ENCODE measurements at regions not wholly inside any gene's neighbourhood (a gene's known extent, or its start where the extent isn't known, plus 50 kb on each side); places are given as distances from the start of the nearest gene placed in this dataset.

DNA sequence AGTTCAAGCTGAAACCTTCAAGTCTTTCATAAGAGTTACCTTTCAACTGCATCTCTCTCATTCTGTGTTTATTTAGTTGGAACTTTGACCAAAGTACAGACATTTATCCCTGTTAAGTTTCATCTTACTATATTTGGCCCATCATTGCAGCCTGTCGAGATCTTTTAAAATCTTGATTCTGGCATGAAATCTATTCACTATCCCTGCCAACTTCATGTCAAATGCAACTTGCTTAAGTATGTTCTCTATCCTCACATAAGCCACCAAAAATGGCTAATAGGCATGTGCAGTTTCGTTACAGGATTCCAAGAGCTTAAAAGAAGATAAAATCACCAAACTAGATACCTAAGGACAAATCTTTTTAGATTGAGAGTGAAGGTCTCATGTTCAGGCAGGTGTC is 117.5 kb upstream of the KCNQ5 start:
- in situ Hi-C loops (cut with MboI; ENCODE audit: low pct_unique_long_range_greater_than_20kb in 2 of 9, low sequenced_read_pairs in 9 of 9, unreplicated experiment in 9 of 9): no loop called here
- WGBS, 10 experiments: 0 to 85% (median 57%) methylated on average over 1 to 2 of the region's 2 CpGs; no CpG with 5 or more reads in 1 of the 10 experiments
- H3K4me3 ChIP-seq: no peak overlapping the region
- H3K27ac ChIP-seq: no peak overlapping the region
- ATAC-seq (replicated peaks in 6 of 8): no peak
- H3K4me1 ChIP-seq (replicated peaks in 1 of 2): no peaks in the 10 kb centered on the region

DNA sequence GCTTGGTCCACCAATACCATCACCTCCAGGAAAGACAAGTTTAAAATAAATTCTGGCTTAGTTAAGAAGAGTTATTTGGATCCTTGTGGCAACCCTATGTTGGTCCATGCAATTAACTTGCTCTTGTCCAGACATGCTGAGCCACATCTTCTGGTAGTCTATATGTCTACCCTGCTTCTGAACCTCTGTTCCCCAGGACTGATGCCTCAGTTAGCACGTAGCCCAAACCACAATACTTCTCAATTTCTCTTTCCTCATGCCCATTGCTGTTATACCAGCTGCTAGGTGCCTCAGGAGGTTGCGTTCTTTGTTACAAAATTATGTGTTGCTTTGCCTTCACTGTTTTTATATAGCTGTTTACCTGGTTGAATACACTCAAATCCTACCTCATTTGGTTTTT is 116.4 kb upstream of the KCNQ5 start:
- no peak overlapping the region for H3K27ac ChIP-seq
- WGBS, 10 experiments: 0 to 100% (median 38%) methylated on average over 1 to 2 of the region's 2 CpGs; no CpG with 5 or more reads in 1 of the 10 experiments
- ATAC-seq (replicated peaks in 6 of 8): no peak
- in situ Hi-C loops (cut with MboI; ENCODE audit: low pct_unique_long_range_greater_than_20kb in 2 of 9, low sequenced_read_pairs in 9 of 9, unreplicated experiment in 9 of 9): no loop called here
- no peak overlapping the region for H3K4me3 ChIP-seq
- H3K4me1 ChIP-seq (replicated peaks in 1 of 2): no peaks in the 10 kb centered on the region

DNA sequence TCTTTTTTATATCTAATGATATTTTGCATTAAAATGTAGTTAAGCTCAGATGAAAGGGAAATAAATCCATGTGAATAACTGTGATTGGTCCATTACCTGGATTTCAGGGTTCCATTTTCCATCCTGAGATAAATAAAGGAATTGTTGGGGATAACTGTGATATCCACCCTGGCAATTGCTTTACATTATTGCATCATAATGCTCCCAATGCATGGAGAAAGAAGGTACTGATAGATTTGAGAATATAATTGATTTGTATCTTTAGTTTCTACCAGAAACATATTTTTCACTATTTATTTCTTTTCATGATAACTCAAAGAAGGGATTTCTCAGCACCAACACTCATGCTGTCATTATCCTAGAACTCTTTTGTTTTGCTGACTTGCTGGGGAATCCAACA is 102.0 kb upstream of the KCNQ5 start:
- H3K4me1 ChIP-seq (replicated peaks in 1 of 2): no peaks in the 10 kb centered on the region
- no peak for ATAC-seq (replicated peaks in 6 of 8)
- H3K27ac ChIP-seq: no peak overlapping the region
- H3K4me3 ChIP-seq: no peak overlapping the region
- in situ Hi-C loops (cut with MboI; ENCODE audit: low pct_unique_long_range_greater_than_20kb in 2 of 9, low sequenced_read_pairs in 9 of 9, unreplicated experiment in 9 of 9): no loop called here

DNA sequence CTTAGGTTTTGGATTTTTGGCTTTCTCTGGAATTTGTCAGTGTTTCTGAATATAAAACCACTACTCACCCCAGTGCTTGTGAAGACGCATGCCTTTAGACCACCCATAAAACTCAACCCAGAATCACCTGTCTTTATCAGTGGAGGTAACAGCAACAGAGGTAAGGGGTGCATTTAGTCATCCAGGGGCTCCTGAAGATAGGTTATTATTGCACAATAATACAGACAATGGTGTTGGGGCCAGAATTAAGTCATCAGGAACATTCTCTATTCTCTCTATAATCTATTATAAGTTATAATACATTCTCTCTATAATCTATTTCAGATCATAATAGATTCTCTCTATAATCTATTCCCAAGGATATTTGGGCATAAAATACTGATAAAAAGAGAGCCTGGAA is 100.2 kb upstream of the KCNQ5 start:
- H3K4me3 ChIP-seq: no peak overlapping the region
- ATAC-seq (replicated peaks in 6 of 8): no peak
- H3K27ac ChIP-seq: no peak overlapping the region
- whole genome bisulfite sequencing, 10 experiments: 83 to 100% (median 100%) methylated on average over 1 of the region's 1 CpG; no CpG with 5 or more reads in 5 of the 10 experiments
- H3K4me1 ChIP-seq (replicated peaks in 1 of 2): no peaks in the 10 kb centered on the region
- in situ Hi-C loops (cut with MboI; ENCODE audit: low pct_unique_long_range_greater_than_20kb in 2 of 9, low sequenced_read_pairs in 9 of 9, unreplicated experiment in 9 of 9): no loop called here

DNA sequence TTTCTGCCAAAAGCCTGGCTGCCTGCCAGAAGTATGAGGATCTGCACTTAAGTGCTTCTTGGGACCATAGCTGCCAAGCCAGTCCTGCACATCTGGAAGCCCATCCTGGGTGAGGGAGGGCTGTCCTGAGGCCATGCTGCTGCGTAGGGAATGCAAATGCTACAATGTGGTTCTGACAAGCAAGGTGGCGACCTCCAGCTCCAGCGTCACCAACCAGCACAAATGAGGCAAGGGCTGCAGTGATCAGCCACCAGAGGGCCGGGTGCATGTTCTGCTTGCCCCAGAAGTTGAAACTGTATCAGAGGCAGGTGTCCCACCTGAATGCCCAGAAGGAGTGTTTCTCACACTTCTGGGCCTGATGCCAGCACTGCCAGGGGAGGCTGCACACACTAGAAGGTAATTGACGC is 99.1 kb upstream of the KCNQ5 start:
- Histone ChIP-seq H3K27ac (no peak overlapping the region), H3K4me1 (replicated peaks in 1 of 2) (no peaks in the 10 kb centered on the region), H3K4me3 (no peak overlapping the region)
- in situ Hi-C loops (cut with MboI; ENCODE audit: low pct_unique_long_range_greater_than_20kb in 2 of 9, low sequenced_read_pairs in 9 of 9, unreplicated experiment in 9 of 9): no loop called here
- WGBS, 10 experiments: 60 to 100% (median 83%) methylated on average over 1 to 4 of the region's 5 CpGs; no CpG with 5 or more reads in 5 of the 10 experiments
- ATAC-seq (replicated peaks in 6 of 8): peak in 1 of 8 experiments; percentile 43

DNA sequence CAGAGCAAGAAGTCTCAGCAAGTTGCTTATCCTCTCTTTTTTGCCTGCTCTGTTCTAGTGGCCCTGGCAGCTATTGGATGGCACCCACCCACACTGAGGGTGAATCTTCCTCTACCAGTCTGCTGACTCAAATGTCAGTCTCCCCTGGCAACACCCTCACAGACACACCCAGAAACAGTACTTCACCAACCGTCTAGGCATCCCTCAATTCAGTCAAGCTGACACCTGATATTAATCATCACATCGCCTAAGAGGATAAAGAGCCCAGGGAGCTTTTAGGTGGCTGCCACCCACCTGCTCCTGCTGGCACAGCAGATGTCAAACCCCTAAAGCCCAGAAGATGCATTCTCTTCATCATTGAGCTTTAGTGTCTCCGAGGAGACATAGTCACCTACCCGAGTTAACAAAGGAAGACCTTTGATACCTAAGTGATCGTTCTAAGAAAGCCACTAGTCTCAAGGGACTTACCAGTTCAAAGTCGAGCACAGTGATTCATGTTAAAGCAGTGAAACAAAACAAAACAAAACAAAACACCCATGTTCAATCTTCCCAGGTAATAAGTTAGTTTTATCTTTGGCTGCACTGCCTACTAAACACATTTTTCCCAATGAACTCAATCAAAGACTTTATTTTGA is 97.7 kb upstream of the KCNQ5 start:
- in situ Hi-C loops (cut with MboI; ENCODE audit: low pct_unique_long_range_greater_than_20kb in 2 of 9, low sequenced_read_pairs in 9 of 9, unreplicated experiment in 9 of 9): no loop called here
- ATAC-seq (replicated peaks in 6 of 8): peak in 1 of 8 experiments; percentile 36
- H3K27ac ChIP-seq: no peak overlapping the region

DNA sequence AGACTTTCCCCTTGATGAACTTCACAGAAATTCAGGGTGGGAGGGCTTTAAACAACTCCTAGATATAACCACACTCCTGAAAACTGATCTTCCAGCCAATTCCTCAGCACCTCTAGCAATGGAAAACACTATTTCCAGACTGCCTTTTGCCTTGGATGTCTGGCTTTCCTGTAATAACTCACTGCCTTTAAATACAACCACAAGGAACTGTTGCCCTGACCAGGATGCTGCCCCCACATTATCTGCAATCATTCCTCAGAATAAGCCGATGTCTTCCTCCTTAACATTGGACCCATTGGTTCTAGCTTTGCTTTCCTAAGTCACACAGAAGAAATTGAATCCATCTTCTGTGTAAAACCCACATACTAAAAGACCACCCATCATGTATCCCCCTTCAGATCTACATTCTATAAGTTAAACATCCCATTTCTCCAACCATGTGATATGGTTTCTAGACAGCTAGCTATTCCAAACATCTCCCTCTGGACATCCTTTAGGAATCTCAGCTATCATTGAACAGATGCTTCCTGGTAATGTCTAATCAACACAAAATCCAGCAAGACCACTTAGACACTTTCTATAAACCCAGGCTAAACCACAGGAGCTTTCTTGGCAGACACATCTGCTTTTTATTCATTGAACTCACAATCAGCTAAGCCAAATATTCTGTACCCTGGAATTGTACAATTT is 95.9 kb upstream of the KCNQ5 start:
- in situ Hi-C loops (cut with MboI; ENCODE audit: low pct_unique_long_range_greater_than_20kb in 2 of 9, low sequenced_read_pairs in 9 of 9, unreplicated experiment in 9 of 9): no loop called here
- 22 to 100% (median 60%) methylated on average over 1 of the region's 1 CpG; no CpG with 5 or more reads in 2 of the 10 experiments for WGBS, 10 experiments
- H3K27ac ChIP-seq: no peak overlapping the region
- H3K4me1 ChIP-seq (replicated peaks in 1 of 2): no peaks in the 10 kb centered on the region
- H3K4me3 ChIP-seq: no peak overlapping the region
- ATAC-seq (replicated peaks in 6 of 8): no peak

More for the DNA sequence above, 97.7 kb upstream of the KCNQ5 start:
- 28 to 83% (median 62%) methylated on average over 2 to 6 of the region's 6 CpGs; no CpG with 5 or more reads in 3 of the 10 experiments for WGBS, 10 experiments
- Histone ChIP-seq H3K4me3 (no peak overlapping the region), H3K4me1 (replicated peaks in 1 of 2) (no peaks in the 10 kb centered on the region)

DNA sequence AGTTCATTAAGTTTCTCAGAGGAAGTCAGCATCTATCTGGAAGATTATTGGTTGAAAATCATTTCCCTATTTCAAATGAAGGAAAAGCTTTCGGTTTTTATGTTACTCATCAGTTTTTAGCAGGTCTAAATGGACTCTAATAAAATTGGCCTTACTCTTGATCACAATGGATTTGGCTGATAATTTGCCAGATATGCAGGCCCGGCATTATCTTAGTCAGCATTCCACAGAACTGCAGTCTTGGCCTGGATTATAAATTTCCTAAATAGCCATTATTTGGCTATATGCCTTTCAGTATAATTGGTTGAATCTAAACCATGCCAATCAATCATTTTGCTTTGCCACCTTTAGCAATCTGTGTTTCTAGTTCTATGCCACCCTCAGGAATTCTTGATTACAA is 91.7 kb upstream of the KCNQ5 start:
- no peaks in the 10 kb centered on the region for H3K4me1 ChIP-seq (replicated peaks in 1 of 2)
- H3K27ac ChIP-seq: no peak overlapping the region
- WGBS, 10 experiments: 0 to 88% (median 52%) methylated on average over 1 to 2 of the region's 2 CpGs
- no peak overlapping the region for H3K4me3 ChIP-seq
- no peak for ATAC-seq (replicated peaks in 6 of 8)
- in situ Hi-C loops (cut with MboI; ENCODE audit: low pct_unique_long_range_greater_than_20kb in 2 of 9, low sequenced_read_pairs in 9 of 9, unreplicated experiment in 9 of 9): no loop called here

DNA sequence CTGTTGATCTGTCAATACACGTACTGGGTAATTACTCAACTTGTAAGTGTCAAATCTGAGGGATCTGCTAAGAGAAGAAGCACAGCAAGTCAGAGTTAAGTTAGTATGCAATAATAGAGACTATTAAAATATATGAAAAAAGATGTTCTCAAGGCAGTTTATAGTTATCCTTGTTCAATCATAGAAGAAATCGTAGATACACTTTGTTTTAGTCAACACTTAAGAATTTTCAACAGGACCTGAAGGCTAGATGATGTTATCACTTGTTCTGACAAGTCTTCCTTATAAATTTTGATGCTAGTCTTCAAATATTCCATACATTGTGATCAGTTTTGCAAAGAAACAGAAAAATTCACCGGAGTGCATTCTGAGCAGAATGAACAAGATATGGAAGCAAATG is 91.1 kb upstream of the KCNQ5 start:
- Histone ChIP-seq H3K4me3 (no peak overlapping the region), H3K27ac (no peak overlapping the region), H3K4me1 (replicated peaks in 1 of 2) (no peaks in the 10 kb centered on the region)
- ATAC-seq (replicated peaks in 6 of 8): no peak
- in situ Hi-C loops (cut with MboI; ENCODE audit: low pct_unique_long_range_greater_than_20kb in 2 of 9, low sequenced_read_pairs in 9 of 9, unreplicated experiment in 9 of 9): no loop called here
- 31 to 100% (median 85%) methylated on average over 2 to 3 of the region's 3 CpGs for WGBS, 10 experiments

DNA sequence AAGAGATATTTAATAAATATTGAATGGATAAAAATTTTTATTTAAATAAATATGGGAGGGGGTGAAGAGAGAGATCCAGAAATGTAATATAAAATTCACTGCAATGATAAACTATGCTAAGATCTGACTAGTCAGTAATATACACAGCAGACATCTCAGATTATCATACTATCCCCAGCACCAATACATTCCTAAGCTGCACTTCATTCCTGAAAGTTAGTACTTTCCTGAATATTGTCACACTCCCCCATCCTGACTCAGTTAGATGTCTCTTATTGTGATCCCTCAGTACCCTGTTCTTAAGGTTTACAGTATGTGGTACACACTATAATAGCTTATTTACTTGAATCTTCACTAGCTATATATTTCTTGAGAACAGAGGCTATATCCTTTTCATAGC is 88.3 kb upstream of the KCNQ5 start:
- Histone ChIP-seq H3K27ac (no peak overlapping the region), H3K4me3 (no peak overlapping the region), H3K4me1 (replicated peaks in 1 of 2) (no peaks in the 10 kb centered on the region)
- in situ Hi-C loops (cut with MboI; ENCODE audit: low pct_unique_long_range_greater_than_20kb in 2 of 9, low sequenced_read_pairs in 9 of 9, unreplicated experiment in 9 of 9): no loop called here
- no peak for ATAC-seq (replicated peaks in 6 of 8)

DNA sequence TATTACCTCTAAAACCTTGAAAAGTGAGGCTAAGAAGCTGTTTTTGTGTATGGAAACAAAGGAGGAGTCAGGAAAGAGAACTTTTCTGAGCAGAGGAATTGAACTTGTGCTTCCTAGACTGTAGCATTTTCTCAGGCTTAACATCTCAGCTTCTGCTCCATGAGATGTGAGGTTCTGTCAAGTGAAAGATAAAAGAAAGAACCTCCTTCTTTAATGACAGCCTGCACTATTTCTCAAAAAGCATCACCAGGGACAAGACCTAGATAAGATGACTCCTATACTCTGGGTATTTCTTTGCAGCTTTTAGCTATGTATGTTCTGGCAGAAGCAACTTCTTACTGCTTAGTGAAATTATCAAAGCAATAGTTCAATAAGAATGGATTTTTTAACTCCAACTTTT is 87.6 kb upstream of the KCNQ5 start:
- in situ Hi-C loops (cut with MboI; ENCODE audit: low pct_unique_long_range_greater_than_20kb in 2 of 9, low sequenced_read_pairs in 9 of 9, unreplicated experiment in 9 of 9): no loop called here
- ATAC-seq (replicated peaks in 6 of 8): no peak
- no peak overlapping the region for H3K4me3 ChIP-seq
- no peak overlapping the region for H3K27ac ChIP-seq
- H3K4me1 ChIP-seq (replicated peaks in 1 of 2): no peaks in the 10 kb centered on the region

DNA sequence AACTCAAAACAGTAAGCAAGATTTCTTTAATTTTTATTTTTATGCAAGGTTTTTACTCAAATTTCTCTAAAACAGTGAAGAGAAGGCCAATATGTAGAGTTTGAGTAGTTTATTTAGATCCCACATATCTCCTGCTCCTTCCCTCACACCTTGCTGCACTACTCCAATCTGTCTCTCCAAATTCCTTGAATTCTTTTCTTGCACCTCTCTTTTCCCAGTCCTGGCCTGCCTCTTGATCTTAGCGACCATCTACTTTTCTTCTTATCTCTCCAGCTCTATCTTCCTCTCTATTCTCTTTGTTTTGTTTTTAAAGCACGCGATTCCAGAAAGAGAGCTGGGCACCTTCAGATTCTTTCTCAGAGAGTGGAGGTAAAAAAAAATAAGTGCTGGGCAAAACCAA is 86.7 kb upstream of the KCNQ5 start:
- H3K4me3 ChIP-seq: no peak overlapping the region
- H3K27ac ChIP-seq: no peak overlapping the region
- ATAC-seq (replicated peaks in 6 of 8): no peak
- 9 to 100% (median 41%) methylated on average over 1 to 3 of the region's 3 CpGs for WGBS, 10 experiments
- in situ Hi-C loops (cut with MboI; ENCODE audit: low pct_unique_long_range_greater_than_20kb in 2 of 9, low sequenced_read_pairs in 9 of 9, unreplicated experiment in 9 of 9): no loop called here
- H3K4me1 ChIP-seq (replicated peaks in 1 of 2): no peaks in the 10 kb centered on the region

DNA sequence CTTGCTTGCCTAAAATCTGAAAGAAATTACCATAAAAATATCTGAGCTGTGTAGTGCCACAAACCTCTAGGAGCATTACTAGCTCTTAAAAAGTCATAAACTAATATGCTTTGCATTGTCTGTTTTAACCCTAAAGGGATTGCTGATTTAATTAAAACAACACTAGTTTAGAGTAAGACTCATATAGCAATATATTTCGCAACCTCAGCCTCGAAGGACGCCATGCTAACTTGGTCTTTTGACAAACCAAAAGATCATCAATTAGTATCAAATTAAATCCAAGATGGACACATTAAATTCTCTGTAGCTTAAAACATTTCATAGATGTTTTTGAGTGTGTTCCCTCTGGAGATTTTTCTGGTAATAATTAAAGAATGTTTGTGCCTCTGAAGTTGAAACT is 74.8 kb upstream of the KCNQ5 start:
- no peak overlapping the region for H3K27ac ChIP-seq
- no peaks in the 10 kb centered on the region for H3K4me1 ChIP-seq (replicated peaks in 1 of 2)
- in situ Hi-C loops (cut with MboI; ENCODE audit: low pct_unique_long_range_greater_than_20kb in 2 of 9, low sequenced_read_pairs in 9 of 9, unreplicated experiment in 9 of 9): no loop called here
- ATAC-seq (replicated peaks in 6 of 8): no peak
- 76 to 100% (median 97%) methylated on average over 2 to 3 of the region's 3 CpGs; no CpG with 5 or more reads in 2 of the 10 experiments for WGBS, 10 experiments
- H3K4me3 ChIP-seq: no peak overlapping the region

DNA sequence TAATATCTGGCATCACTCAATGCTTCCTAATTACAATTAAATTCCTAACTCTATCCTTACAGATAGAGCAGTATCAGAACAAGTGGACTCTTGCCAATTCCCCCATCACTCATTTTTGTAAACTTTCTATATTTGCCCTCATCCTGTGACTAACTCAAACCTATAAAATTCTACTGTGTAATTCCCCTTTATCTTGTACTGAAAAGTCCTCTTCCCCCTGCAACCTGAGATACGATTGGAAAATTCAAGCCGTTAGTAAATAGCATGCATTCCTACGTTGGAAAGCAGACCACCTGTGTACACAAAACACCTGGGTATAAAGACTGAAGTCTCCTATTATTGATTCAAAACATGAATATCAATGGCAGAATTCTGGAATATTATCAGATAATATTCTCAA is 70.4 kb upstream of the KCNQ5 start:
- ATAC-seq (replicated peaks in 6 of 8): no peak
- H3K27ac ChIP-seq: no peak overlapping the region
- H3K4me3 ChIP-seq: no peak overlapping the region
- in situ Hi-C loops (cut with MboI; ENCODE audit: low pct_unique_long_range_greater_than_20kb in 2 of 9, low sequenced_read_pairs in 9 of 9, unreplicated experiment in 9 of 9): no loop called here
- H3K4me1 ChIP-seq (replicated peaks in 1 of 2): peaks cover 12 to 22% of the 10 kb centered on the region in 2 donors
- 31 to 87% (median 69%) methylated on average over 2 to 3 of the region's 3 CpGs; no CpG with 5 or more reads in 1 of the 10 experiments for WGBS, 10 experiments

Data from motor neuron (in vitro differentiated cells).